ENCODE measurements at regions not wholly inside any gene's neighbourhood (a gene's known extent, or its start where the extent isn't known, plus 50 kb on each side); places are given as distances from the start of the nearest gene placed in this dataset.

DNA sequence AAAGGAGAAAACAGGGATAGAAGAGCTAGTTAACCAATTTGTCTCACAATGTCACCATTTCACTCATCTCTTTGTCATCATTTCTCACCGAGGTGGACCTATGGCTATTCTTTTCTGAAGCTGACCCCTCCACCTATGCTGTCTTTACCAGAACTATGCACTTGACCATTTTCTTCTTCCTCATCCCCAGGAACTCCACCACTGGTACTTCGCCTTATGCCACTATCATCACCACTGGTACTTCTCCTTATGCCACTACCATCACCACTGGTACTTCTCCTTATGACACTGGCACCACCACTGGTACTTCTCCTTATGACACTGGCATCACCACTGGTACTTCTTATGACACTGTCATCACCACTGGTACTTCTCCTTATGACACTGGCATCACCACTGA is 745.8 kb upstream of the CHAC2 start:
- TF ChIP-seq, protein P1, sequence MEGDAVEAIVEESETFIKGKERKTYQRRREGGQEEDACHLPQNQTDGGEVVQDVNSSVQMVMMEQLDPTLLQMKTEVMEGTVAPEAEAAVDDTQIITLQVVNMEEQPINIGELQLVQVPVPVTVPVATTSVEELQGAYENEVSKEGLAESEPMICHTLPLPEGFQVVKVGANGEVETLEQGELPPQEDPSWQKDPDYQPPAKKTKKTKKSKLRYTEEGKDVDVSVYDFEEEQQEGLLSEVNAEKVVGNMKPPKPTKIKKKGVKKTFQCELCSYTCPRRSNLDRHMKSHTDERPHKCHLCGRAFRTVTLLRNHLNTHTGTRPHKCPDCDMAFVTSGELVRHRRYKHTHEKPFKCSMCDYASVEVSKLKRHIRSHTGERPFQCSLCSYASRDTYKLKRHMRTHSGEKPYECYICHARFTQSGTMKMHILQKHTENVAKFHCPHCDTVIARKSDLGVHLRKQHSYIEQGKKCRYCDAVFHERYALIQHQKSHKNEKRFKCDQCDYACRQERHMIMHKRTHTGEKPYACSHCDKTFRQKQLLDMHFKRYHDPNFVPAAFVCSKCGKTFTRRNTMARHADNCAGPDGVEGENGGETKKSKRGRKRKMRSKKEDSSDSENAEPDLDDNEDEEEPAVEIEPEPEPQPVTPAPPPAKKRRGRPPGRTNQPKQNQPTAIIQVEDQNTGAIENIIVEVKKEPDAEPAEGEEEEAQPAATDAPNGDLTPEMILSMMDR (IDR thresholded peaks at IDR 0.05), result no peak
- no peak for TF ChIP-seq POLR2A (IDR thresholded peaks at IDR 0.05)

Measured in right lobe of liver (tissue), 4 donors.